Limb (tissue), 2 donors: ENCODE measurements at regions not wholly inside any gene's neighbourhood (a gene's known extent, or its start where the extent isn't known, plus 50 kb on each side); places are given as distances from the start of the nearest gene placed in this dataset.
"Not testable (repeated sequence)": the region's sequence is repeated elsewhere in the genome, so short reads cannot be mapped to it uniquely, and the experiment has no call there.

Experiments used
- DNase-seq, 2 donors: peaks; one replicate each; pipeline ENCODE4 v3.0.0-alpha.2; 2016; ENCODE audit errors: extremely low spot score in 2 of 2

GRCh38 chr1:104776-105175, 346.7 kb downstream of the OR4F29 start:
- DNase-seq = not testable (repeated sequence)

DNA sequence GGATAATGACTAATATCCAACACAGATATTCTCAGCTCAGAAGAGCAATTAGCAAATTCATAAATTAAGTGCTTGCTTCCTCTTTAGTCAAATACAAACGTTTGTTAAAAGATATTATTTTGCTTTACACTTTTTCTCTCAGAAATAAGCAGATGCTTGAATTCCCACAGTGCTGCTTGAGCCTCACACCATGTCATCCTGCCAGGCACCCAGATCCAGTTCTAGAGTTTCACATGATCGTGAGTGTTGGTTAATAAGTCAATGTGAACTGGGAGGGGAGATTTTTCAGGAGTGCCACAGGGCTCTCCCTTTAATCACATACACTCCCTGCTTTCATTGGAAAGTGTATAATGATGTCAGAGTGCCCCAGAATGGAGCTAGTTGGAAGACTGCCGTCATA, 352.0 kb downstream of the OR4F29 start:
- not testable (repeated sequence) for DNase-seq

- not testable (repeated sequence) for DNase-seq
These were observed 352.7 kb downstream of the OR4F29 start for GRCh38 chr1:98811-99210.

DNA sequence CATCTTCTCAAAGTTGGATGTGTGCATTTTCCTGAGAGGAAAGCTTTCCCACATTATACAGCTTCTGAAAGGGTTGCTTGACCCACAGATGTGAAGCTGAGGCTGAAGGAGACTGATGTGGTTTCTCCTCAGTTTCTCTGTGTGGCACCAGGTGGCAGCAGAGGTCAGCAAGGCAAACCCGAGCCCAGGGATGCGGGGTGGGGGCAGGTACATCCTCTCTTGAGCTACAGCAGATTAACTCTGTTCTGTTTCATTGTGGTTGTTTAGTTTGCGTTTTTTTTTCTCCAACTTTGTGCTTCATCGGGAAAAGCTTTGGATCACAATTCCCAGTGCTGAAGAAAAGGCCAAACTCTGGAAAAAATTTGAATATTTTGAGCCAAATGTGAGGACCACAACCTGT, 360.2 kb downstream of the OR4F29 start:
- DNase-seq = not testable (repeated sequence)

DNA sequence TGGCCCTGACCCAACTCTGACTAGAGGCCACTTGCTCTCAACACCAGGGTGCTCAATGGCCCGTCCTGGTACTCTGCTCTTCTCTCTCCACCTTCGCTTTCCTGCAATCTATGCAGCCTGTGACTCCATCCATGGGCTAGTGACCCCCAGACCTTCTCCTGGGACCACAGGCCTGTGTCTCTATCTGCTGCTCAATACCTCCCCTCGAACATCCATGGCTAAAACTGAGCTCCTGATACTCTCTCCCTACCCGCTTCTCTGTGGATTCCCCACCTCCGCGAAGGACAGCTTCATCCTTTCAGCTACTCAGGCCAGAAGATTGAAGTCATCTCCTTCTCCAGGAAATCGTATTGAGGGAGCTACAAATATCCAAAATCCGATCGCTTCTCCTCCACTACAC, 363.4 kb downstream of the OR4F29 start:
- peak in 1 of 2 donors; percentile 11 for DNase-seq

- DNase-seq = not testable (repeated sequence)
These were observed 372.3 kb downstream of the OR4F29 start for GRCh38 chr1:79152-79551.

DNA sequence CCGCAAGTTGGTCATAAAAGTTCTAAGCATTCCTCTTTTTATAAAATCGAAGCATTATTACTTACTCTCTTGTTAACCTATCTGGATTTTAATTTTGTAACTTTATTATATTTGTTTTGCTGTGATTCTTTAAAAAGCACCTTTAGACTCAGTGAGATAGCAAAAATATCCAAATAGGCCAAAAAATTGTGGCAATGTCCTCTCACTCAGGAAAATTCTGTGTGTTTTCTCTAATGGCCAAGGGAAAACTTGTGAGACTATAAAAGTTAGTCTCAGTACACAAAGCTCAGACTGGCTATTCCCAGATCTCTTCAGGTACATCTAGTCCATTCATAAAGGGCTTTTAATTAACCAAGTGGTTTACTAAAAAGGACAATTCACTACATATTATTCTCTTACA, 386.4 kb downstream of the OR4F29 start, which contains the start of gene OR4F5:
Gene OR4F5 (plus strand): TSS at position 301 of the 400 bp plus-strand sequence.
- not testable (repeated sequence) for DNase-seq

DNA sequence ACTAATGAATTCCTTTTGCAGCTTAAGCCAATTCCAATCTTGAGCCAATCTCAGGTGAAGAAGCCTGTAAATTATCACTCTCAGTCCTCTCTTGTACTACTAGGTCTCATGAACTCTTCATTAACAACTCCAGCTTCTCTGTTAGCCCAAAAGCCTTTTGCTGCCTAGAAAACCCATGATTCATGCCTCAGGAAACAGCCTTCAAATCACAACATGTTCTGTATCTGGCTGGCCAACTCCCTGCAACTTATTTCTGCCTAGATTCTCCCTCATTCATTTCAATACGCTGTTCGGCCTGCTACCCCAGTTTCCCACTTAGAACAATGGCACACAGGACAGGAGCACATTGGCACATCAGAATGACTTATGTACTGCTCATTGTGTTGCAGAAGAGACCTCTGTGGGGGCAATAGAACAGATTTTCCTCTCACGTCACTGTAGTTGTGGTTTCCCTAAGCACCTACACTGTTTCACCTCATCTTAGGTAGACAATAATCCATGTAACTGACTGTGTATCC, 395.4 kb downstream of the OR4F29 start:
- DNase-seq = not testable (repeated sequence)

DNA sequence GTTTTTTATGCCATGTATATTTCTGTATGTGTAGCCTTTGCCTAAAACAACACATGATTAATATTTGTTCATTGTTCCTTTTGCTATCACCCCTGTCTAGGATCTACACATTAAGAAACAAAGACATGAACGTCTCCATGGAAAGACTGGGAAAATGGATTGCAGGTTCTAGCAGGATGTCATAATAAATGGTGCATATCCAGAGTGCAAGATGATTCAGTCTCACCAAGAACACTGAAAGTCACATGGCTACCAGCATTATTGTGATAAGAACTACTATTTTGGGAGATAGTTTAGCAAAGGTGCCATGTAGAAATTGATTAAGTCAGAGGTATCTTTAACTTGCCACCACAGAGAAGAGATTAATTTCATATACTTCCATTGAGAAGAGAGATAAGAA, 398.3 kb downstream of the OR4F29 start:
- DNase-seq = not testable (repeated sequence)

DNA sequence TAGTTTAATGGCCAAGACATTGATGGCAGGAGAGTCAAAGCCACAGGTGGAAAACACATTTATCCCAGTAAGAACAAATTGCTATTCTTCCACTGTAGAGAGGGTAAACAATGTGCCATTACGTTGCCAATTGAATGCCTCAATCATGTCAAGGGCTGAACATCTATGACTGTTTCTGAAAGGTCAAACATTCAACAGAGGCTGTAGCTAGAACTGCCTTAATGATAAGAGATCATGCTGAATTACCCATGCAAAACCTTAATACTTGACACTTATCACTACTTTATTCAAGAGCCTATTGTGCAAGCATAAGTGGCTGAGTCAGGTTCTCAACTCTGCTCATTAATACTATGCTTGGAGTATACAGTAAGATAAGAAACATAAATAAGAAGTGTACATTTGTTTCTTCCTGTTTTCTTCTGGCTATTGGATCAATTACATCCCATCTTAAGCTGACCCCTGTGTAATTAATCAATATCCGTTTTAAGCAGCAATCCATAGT, 409.5 kb downstream of the OR4F29 start:
- DNase-seq = not testable (repeated sequence)

DNA sequence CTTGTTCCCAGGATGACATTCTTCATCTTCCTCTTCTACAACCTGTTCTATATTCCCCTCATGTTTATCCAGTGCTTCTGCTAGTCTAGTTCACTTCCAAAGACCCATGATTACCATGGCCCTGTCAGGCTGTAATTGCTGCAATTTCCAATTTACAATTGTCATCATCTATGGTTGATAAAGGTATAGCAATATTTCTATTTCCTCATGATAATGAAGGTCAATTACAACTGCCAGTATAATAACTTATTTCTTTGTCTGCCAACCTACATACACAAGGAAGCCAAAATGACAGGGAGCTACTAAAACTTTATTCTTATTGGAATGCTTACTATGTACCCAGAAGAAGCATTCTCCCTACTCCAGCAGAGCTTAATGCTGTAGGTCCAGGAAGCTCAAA, 410.3 kb downstream of the OR4F29 start:
- DNase-seq = not testable (repeated sequence)

DNA sequence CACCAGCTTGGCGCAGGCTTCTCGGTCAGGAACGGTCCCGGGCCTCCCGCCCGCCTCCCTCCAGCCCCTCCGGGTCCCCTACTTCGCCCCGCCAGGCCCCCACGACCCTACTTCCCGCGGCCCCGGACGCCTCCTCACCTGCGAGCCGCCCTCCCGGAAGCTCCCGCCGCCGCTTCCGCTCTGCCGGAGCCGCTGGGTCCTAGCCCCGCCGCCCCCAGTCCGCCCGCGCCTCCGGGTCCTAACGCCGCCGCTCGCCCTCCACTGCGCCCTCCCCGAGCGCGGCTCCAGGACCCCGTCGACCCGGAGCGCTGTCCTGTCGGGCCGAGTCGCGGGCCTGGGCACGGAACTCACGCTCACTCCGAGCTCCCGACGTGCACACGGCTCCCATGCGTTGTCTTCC, 422.3 kb downstream of the OR4F29 start:
- not testable (repeated sequence) for DNase-seq

DNA sequence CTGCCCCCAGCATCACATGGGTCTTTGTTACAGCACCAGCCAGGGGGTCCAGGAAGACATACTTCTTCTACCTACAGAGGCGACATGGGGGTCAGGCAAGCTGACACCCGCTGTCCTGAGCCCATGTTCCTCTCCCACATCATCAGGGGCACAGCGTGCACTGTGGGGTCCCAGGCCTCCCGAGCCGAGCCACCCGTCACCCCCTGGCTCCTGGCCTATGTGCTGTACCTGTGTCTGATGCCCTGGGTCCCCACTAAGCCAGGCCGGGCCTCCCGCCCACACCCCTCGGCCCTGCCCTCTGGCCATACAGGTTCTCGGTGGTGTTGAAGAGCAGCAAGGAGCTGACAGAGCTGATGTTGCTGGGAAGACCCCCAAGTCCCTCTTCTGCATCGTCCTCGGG, 434.2 kb downstream of the OR4F29 start:
- DNase-seq = not testable (repeated sequence)

- not testable (repeated sequence) for DNase-seq
These were observed 435.5 kb downstream of the OR4F29 start for GRCh38 chr1:16025-16424.

DNA sequence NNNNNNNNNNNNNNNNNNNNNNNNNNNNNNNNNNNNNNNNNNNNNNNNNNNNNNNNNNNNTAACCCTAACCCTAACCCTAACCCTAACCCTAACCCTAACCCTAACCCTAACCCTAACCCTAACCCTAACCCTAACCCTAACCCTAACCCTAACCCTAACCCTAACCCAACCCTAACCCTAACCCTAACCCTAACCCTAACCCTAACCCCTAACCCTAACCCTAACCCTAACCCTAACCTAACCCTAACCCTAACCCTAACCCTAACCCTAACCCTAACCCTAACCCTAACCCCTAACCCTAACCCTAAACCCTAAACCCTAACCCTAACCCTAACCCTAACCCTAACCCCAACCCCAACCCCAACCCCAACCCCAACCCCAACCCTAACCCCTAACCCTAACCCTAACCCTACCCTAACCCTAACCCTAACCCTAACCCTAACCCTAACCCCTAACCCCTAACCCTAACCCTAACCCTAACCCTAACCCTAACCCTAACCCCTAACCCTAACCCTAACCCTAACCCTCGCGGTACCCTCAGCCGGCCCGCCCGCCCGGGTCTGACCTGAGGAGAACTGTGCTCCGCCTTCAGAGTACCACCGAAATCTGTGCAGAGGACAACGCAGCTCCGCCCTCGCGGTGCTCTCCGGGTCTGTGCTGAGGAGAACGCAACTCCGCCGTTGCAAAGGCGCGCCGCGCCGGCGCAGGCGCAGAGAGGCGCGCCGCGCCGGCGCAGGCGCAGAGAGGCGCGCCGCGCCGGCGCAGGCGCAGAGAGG, 441.3 kb downstream of the OR4F29 start:
- DNase-seq = not testable (repeated sequence)
